ENCODE measurements at regions not wholly inside any gene's neighbourhood (a gene's known extent, or its start where the extent isn't known, plus 50 kb on each side); places are given as distances from the start of the nearest gene placed in this dataset. TPM values are rescaled to one million over a fixed set of nuclear protein-coding genes. Genes with fewer than 3 reads are reported as not detected.

Small RNAs in the stretch of these regions (small RNA-seq; reads per million reads assigned to genes)
- gene AL365222.1 (ENCODE audit: low replicate concordance) (not detected), gene RNU6-261P (ENCODE audit: low replicate concordance) (not detected), gene RNU6-84P (ENCODE audit: low replicate concordance) (not detected)

Measured in spinal cord (tissue), 1 donor.